HG02642 (cell line): ENCODE measurements at regions not wholly inside any gene's neighbourhood (a gene's known extent, or its start where the extent isn't known, plus 50 kb on each side); places are given as distances from the start of the nearest gene placed in this dataset.
"Not testable (repeated sequence)": the region's sequence is repeated elsewhere in the genome, so short reads cannot be mapped to it uniquely, and the experiment has no call there.

Experiments used
- ATAC-seq: cut with Tn5 transposase; IDR thresholded peaks from one replicate; pipeline ENCODE4 v1.9.1; 2021; ENCODE audit warnings: mild to moderate bottlenecking; ENCODE audit not compliant: unreplicated experiment, poor library complexity

DNA sequence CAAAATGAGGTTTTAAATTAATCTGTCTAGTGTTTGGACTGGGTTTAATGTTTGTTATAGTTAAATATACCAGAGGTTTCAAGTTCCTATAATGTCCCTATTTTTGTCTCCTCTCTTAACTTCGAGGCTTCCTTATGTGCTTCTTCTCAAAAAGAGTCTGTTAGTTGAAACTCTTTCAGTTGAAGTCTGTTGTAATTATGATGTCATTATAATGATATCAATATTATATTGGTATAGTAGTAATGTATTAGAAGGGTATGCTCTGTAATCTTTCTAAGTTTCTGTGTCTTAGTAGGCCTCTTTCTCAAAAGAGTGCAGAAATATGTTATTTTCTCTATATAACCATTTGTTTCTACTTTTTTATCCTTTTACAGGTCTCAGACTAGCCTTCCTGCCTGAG is 1148.0 kb downstream of the NSUN3 start:
- ATAC-seq: no peak

DNA sequence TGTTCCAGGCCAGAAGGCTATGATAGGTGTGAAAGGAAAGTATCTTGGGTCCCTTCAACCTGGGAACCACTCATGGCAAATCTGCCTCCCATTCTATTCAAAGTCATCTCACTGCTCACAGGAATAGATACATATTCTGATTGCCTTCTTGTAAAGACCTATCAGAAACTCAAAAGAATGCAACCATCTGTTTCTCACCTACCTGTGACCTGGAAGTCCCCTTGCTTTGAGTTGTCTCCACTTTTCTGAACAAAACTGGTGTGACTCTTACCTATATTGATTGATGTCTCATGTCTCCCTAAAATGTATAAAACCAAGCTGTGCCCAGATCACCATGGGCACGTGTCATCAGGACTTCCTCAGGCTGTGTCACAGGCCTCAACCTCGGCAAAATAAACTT is 1149.3 kb downstream of the NSUN3 start:
- no peak for ATAC-seq

DNA sequence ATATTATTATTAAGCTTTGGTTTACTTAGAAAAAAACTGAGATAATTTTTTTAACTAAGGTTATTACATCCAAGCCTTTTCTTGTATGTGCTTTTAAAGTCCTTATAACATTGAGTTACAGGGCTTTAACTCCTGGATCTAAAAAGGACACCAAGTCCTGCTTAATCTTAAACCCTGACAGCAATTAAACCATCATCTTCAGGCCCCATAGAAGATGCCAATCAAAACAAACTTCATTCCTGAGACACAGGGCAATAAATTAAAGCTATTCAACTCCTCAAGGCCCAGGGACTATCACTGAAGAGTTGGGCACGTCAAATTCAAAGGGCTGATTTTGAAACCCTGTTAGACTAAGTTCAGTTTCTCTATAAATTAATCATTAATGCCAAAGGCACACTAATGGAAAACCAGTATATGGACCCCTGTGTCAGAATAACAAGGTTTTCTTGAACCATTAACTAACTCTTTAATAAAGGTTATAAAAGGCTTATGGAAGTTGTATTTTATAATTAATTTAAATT is 1152.6 kb downstream of the NSUN3 start:
- no peak for ATAC-seq

DNA sequence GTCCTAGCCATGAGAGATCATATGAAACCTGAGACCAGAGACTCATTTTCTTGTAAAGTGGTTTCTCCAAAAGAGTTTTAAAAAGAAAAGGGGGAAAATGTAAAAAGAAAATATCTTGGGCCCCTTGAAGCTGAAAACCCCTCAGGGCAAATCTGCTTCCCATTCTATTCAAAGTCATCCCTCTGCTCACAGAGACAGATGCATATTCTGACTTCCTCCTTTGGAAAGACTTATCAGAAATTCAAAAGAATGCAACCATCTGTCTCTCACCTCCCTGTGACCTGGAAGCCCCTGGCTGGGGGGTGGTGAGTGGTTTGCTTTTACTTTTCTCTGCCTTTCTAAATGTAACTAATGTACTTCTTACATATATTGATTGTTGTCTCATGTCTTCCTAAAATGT is 1154.8 kb downstream of the NSUN3 start:
- ATAC-seq: no peak

DNA sequence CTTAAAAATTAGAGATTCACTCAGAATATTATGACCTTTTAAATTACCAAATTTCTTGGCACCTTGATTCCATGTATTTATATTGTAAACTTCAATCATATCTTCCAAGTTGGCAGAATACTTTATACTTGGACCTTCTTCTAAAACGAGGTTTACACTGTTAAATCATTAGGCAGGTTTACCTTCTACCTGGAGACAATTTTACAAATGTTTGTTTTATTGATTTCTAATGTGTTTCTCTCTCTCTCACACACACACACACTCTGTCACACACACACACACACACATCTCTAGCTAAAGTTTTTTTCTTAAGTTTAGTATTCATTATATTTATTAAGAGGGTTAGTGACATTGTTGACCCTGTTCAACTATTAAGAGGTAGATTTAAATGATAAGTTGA is 1155.6 kb downstream of the NSUN3 start:
- ATAC-seq: no peak

DNA sequence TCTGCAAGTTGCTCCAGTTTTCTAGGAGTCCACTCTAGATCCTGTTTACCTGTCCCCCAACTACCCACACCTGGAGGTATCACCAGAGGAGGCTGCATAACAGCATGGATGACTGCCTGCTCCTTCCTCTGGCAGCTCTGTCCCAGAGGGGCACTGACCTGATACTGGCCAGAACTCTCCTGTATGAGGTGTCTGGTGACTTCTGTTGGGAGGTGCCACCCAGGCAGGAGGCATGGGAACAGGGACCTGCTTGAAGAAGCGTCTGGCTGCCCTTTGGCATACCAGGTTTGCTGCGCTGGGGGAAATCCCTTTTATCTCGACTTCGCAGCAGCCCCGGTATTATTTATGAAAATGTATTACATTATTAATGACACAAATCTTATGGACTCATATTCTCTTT is 1163.6 kb downstream of the NSUN3 start:
- ATAC-seq: no peak

DNA sequence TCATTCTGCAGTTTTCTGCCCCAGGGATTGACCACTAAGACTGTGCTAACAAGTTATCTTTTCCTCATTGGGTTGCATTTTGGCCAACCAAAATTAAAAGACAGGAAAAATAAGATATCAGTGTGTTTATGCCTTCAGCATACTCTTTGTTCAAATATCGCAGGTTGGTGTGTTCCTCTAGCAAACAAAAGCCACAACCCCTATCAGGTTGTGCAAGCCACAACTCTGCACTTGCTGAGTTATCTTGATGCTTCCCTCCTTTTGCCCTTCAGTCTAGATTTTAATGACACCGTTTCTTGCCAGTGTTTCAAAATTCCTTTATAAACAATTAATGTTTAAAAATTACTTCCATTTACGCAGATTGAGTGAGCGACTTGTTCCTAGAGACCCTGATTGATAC is 1164.2 kb downstream of the NSUN3 start:
- no peak for ATAC-seq

DNA sequence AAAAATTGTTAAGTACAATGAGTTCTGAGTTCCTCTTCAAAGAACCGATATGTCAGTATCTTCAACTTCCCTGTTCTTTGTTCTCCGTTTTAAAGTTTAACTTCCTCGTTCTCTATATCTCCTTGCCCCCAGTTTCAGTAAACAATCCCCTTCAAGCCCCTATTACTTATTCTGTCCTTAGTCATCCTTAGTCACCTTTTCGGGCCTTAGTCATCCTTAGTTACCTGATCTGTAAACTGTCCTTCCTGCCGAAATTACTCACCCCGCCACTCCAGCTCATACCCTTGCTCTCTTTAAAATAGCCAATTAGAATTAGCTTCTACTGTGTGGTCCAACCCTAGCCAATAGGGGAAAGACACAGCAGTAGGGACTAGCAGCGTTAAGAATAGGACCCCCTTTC is 1165.6 kb downstream of the NSUN3 start:
- ATAC-seq: no peak

DNA sequence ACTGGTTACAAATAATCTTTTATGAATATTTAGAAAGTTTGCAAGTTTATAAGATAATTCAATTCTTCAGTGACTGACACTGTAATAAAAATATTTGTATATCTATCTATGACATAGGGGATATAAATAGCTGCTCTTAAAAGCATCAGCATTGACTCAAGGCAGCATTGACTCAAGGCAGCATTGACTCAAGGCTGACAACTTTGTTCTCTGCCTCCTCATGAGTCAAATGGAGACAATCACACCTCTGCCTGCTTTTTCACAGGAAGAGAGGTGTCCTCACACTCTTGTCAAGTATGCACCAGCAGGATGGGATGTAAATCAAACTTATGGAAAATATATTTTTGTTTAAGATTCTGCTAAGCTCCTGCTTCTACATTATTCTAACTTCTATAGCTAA is 1173.1 kb downstream of the NSUN3 start:
- no peak for ATAC-seq

DNA sequence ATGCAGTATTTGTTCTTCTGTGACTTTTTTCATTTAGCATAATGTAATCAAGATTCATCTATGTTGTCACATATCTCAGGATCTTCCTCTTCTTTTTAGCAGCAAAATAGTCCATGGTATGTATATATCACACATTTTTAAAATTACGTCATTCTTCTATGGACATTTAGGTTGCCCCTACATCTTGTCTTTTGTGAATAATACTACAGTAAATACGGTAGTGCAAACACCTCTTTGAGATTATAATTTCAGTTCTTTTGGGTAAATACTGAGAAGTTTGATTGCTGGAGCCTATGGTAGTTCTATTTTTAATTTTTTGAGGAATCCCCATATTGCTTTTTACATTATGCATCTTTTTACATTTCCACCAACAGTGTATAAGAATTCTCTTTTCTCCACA is 1174.9 kb downstream of the NSUN3 start:
- ATAC-seq: no peak

DNA sequence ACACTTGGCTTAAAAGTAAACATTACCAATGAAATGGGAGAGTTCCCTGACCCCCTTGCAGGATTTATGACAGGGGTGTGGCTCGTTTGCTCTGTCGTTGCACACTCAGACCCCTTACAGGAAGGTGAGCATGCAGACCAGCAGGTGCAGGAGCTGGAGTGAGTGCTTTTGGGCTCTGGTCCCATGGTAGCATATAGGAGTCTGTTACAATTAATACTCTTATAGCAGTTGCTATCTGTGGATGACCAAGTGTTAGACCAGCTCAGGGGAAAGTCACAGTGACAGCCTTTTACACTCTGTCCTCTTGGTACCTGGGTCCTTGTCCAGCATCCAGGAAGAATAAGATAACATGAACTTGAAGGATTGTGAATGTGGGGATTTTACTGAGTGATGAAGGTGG is 1177.5 kb downstream of the NSUN3 start:
- ATAC-seq: no peak

DNA sequence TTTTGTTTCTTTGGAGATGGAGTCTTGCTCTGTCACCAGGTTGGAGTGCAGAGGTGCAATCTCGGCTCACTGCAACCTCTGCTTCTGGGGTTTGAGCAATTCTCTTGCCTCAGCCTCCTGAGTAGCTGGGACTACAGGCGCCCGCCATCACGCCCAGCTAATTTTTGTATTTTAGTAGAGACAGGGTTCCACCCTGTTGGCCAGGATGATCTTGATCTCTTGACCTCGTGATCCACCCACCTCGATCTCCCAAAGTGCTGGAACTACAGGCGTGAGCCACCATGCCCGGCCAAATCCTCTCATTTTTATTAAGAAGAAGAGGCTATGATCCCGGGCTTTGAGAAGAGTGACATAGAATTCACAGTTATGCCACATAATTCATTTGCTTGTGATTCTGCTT is 1178.4 kb downstream of the NSUN3 start:
- ATAC-seq: not testable (repeated sequence)

DNA sequence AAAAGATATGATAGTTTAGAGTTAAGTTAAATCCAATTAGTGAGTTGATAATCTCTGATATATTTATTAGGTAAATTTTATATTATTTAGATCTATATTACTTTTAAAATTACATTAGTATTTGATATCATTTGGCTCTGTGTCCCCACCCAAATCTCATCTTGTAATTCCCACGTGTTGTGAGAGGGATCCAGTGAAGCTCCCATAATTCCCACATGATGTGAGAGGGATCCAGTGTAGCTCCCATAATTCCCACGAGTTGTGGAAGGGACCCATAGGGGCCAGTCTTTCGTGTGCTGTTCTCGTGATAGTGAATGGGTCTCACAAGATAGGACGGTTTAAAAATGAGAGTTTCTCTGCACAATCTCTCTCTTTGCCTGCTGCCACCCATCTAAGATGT is 1183.6 kb downstream of the NSUN3 start:
- ATAC-seq: no peak

DNA sequence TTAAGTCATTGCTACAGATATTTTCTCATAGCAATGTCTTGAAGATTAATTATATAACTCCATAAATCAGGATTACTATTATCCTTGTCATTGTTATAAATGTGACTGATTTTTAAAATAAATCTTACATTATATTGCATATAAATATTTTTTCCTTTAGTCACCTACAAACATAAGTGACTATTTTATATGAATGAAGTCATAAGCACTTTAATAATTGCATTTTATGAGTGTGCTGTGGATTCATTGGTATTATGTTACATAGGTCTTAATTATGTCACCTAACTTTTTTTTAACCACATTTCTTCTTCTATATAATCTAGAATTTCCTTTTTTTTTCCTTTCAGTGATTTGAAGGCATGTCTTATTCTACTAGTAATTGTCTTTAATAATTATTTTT is 1191.2 kb downstream of the NSUN3 start:
- ATAC-seq: no peak

DNA sequence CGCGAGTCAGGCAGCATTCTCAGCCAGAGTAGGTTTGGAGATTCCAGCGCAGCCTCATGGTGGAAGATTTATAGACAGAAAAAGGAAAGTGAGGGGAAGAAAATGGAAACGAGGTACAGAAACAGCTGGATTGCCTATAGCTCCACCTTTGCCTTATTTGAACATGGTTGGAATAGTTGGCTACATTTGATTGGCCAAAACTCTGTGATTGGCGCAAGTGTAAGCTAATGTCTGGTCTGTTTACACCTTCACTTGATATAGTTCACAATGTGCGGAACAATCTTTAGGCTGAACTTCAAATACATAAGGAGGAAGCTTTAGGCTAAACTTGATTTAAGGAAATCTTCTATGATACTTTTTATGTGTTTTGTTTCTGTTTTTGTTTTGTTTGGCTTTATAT is 1191.9 kb downstream of the NSUN3 start:
- ATAC-seq: no peak

DNA sequence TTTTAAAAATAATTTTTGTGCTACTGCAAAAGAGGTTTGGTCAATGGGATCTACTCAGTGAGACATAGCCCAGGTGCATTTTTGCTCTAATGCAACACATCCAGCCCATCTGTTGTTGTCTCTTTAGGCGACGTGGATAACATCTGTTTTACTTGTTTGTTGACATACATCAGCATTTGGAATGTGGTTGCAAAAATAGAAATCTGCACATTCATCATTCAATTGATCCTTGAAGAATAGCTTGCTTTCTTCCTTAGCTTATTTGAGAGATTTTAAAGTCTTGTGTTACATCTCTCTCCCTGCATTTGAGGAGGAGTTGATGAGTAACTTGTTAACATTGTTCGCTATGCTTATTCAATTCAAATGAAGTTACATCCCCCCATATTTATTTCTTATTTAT is 1202.3 kb downstream of the NSUN3 start:
- no peak for ATAC-seq

DNA sequence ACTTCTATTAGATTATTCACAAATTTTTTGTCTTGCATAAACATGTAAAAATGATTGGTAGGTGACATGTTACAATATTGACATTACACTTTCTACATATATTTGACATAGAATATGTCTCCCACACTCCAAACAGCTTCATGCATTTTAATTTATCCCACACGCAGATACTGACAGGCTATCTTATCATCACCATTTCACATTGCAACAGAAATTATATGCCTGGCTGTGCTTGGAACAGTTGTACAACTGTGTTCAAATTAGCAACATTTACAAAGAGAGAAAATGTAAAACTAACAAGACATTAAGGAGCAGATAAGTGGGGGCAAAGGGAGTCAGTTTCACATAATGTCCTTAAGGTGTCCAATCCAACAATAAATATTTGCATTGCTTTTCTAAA is 1208.5 kb downstream of the NSUN3 start:
- ATAC-seq: no peak

DNA sequence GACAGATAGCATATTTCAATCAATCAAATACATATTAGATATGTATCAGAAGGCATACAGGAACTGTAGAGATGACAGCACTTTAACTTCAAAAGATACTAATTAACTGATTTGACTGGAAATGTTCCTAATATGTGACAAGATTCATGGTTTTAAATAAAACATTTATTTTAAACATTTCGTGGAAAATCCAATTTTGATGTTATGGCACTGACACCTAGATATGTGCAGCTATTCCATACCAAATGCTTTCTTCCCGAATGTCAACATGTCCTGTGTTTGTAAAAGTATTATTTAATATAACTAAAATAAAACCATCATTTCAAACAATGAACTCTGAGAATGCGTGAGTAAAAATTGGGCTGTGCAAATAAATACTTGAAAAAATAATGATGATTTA is 1209.3 kb downstream of the NSUN3 start:
- ATAC-seq: no peak

DNA sequence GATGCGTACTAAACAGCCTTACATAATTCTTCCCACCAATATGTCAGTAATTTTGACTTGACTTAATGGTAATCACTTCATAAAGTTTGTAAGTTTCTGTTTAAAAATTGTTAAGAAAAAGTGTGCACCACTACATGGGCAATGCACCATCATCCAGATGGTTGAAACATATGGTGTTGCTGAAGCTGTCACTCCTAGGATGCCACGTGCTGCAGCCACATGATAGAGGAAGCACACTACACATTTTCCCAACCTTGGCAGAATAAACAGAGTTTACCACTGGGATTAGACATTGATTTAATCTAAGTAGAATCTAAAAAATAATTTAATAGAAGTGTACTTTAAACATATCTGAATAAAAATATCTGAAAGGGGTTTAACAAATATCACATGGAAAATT is 1209.9 kb downstream of the NSUN3 start:
- no peak for ATAC-seq

DNA sequence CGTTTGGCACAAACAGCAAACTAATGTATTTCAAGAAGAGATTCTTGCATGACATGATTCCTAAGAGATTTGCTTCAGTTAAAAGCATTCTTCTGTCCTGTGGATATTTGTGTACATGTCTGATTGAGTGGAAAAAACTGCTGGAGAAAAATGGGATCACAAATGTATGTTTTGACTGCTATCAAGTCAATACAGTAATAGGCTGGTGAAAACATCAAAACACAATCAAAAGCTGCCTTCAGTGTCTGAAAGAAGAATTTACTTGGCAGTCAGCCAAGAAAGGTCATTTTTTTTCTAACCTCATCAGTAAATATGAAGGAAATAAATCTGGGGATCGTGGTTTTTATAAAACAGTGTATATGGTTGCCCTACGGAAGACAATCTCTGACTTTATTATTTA is 1214.8 kb downstream of the NSUN3 start:
- no peak for ATAC-seq

DNA sequence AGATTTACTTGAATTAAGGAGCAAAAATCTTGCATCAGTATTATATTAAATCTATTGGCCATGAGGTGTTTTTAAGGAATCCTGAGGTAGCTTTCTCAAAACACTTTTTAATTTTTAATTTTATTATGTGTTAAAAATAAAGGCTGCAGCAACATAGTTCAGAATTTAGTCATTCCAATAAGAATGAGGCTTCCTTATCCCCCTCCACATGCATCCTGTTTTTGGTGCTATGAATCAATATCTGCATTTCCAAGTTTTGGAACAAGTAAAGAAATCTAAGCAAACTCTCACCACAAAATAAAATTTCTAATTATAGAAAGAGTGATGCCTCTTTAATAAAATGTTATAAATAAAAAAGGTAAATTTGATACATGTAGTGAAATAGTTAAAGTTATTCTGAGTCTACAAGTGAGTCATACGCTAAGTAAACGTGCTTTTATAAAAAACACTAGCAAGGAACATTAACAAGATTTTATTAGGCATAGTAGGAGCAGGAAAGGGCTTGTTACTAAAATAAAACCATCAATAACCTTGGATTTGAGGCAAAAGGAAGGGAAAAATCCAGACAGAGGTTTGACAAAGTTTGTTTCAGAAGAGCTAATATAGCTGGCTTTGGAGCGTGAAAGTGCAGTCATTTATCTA is 1218.0 kb downstream of the NSUN3 start:
- ATAC-seq: no peak

DNA sequence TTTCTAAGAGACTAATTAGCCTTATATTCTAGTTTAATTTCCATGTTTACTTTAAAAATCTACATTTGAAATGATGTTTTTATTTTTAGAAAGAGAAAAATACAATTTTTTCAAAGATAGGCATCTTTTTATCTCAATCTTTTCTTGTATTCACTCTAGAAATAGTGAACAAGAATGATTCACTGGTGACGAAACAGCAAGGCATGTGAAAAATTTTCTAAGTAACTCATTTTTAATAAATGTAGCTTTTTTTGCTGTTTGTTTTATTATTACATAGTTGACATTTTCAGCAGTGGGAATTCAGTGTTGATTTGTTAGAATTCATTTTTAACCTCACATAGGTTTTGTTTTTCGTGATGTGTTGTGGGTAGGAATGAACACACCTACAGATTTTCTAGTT is 1226.4 kb downstream of the NSUN3 start:
- ATAC-seq: no peak

DNA sequence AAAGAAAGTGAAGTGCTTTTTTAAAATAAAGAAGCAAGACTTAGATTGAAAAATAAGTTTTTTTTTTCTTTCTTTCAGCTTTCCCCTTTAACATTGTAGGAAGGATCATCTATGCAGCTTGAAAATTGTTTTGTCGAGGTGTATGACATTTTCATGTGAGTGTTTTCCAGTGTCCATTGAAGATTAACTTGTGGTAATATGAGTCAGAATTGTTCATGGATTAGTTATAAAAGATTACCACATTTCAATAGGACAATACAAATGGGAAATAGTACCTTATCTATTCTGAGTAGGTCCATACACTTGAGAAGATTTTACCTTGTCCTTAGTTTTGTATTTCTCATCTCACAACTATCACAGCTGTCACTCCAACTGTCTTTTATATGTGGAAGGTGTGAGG is 1234.7 kb downstream of the NSUN3 start:
- ATAC-seq: no peak
